ENCODE measurements at regions not wholly inside any gene's neighbourhood (a gene's known extent, or its start where the extent isn't known, plus 50 kb on each side); places are given as distances from the start of the nearest gene placed in this dataset.

- Histone ChIP-seq H3K36me3 (ENCODE audit: insufficient read depth, low read length) (no peaks in the 10 kb centered on the region), H3K27ac (ENCODE audit: low read length) (no peak overlapping the region), H3K9me3 (ENCODE audit: insufficient read depth, low read length, severe bottlenecking) (no peaks in the 10 kb centered on the region), H3K27me3 (ENCODE audit: insufficient read depth, low read length, poor library complexity) (no peaks in the 10 kb centered on the region), H3K79me2 (ENCODE audit: insufficient read depth, low read length) (no peaks in the 10 kb centered on the region), H2AFZ (ENCODE audit: low read depth, low read length) (no peak overlapping the region), H3K4me2 (ENCODE audit: insufficient read depth, low read length) (no peak overlapping the region), H3K9ac (ENCODE audit: low read depth, low read length) (no peak overlapping the region), H3K4me3 (ENCODE audit: low read depth in 1 of 2, low read length in 2 of 2) (no peak overlapping the region), H3K4me1 (ENCODE audit: insufficient read depth, low read length) (no peaks in the 10 kb centered on the region), H4K20me1 (ENCODE audit: insufficient read depth, low read length) (no peaks in the 10 kb centered on the region)
- ATAC-seq (ENCODE audit: insufficient read depth, low read depth): no peak
- DNase-seq: no peak
- TF ChIP-seq CTCF (IDR thresholded peaks at IDR 0.05; ENCODE audit: borderline replicate concordance, extremely low read depth, low read length, poor library complexity, severe bottlenecking) (no peak), EZH2 (IDR thresholded peaks at IDR 0.05; ENCODE audit: borderline replicate concordance, low read depth, low read length, severe bottlenecking) (no peak)
Observed at GRCh38 chr10:128823201-128823600, 643.8 kb upstream of the MGMT start.

- Histone ChIP-seq H3K9ac (ENCODE audit: low read depth, low read length) (no peak overlapping the region), H3K9me3 (ENCODE audit: insufficient read depth, low read length, severe bottlenecking) (no peaks in the 10 kb centered on the region), H3K4me2 (ENCODE audit: insufficient read depth, low read length) (no peak overlapping the region), H3K79me2 (ENCODE audit: insufficient read depth, low read length) (no peaks in the 10 kb centered on the region), H3K36me3 (ENCODE audit: insufficient read depth, low read length) (no peaks in the 10 kb centered on the region), H4K20me1 (ENCODE audit: insufficient read depth, low read length) (no peaks in the 10 kb centered on the region), H3K4me1 (ENCODE audit: insufficient read depth, low read length) (no peaks in the 10 kb centered on the region), H2AFZ (ENCODE audit: low read depth, low read length) (no peak overlapping the region), H3K27ac (ENCODE audit: low read length) (no peak overlapping the region), H3K4me3 (ENCODE audit: low read depth in 1 of 2, low read length in 2 of 2) (no peak overlapping the region), H3K27me3 (ENCODE audit: insufficient read depth, low read length, poor library complexity) (no peaks in the 10 kb centered on the region)
- ATAC-seq (ENCODE audit: insufficient read depth, low read depth): no peak
- TF ChIP-seq CTCF (IDR thresholded peaks at IDR 0.05; ENCODE audit: borderline replicate concordance, extremely low read depth, low read length, poor library complexity, severe bottlenecking) (no peak), EZH2 (IDR thresholded peaks at IDR 0.05; ENCODE audit: borderline replicate concordance, low read depth, low read length, severe bottlenecking) (no peak)
- no peak for DNase-seq
Observed at GRCh38 chr10:128825626-128826025, 641.4 kb upstream of the MGMT start.

- H2AFZ ChIP-seq (ENCODE audit: low read depth, low read length): no peak overlapping the region
- no peak overlapping the region for H3K27ac ChIP-seq (ENCODE audit: low read length)
- no peak overlapping the region for H3K9ac ChIP-seq (ENCODE audit: low read depth, low read length)
- no peak for ATAC-seq (ENCODE audit: insufficient read depth, low read depth)
- no peak for DNase-seq
- TF ChIP-seq CTCF (IDR thresholded peaks at IDR 0.05; ENCODE audit: borderline replicate concordance, extremely low read depth, low read length, poor library complexity, severe bottlenecking) (no peak), EZH2 (IDR thresholded peaks at IDR 0.05; ENCODE audit: borderline replicate concordance, low read depth, low read length, severe bottlenecking) (no peak)
- H3K36me3 ChIP-seq (ENCODE audit: insufficient read depth, low read length): no peaks in the 10 kb centered on the region
- no peak overlapping the region for H3K4me3 ChIP-seq (ENCODE audit: low read depth in 1 of 2, low read length in 2 of 2)
- no peaks in the 10 kb centered on the region for H4K20me1 ChIP-seq (ENCODE audit: insufficient read depth, low read length)
- H3K4me2 ChIP-seq (ENCODE audit: insufficient read depth, low read length): no peak overlapping the region
- no peaks in the 10 kb centered on the region for H3K4me1 ChIP-seq (ENCODE audit: insufficient read depth, low read length)
- no peaks in the 10 kb centered on the region for H3K27me3 ChIP-seq (ENCODE audit: insufficient read depth, low read length, poor library complexity)
- H3K79me2 ChIP-seq (ENCODE audit: insufficient read depth, low read length): no peaks in the 10 kb centered on the region
- no peaks in the 10 kb centered on the region for H3K9me3 ChIP-seq (ENCODE audit: insufficient read depth, low read length, severe bottlenecking)
Observed at GRCh38 chr10:128833671-128834070, 633.4 kb upstream of the MGMT start.

DNA sequence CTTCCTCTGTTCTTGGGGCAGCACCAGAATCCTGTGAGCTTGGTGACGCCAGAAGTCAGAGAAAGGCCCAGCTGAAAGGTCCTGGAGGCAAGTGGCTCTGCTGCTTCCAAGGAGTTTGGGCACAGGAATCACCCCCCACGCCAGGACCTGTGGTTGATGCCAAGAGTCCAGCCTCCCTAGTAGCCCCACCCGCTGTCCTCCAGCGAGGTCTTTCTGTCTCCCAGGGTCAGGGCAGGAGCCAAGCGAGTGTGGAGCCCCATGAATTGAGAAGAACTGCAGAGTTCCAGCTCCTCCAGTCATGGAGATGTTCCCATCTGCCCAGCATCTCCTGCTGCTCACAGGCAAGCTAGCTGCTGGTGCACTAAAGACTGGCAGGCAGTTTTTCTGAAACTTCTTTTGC lies 631.7 kb upstream of the MGMT start:
- Histone ChIP-seq H3K9me3 (ENCODE audit: insufficient read depth, low read length, severe bottlenecking) (no peaks in the 10 kb centered on the region), H3K27me3 (ENCODE audit: insufficient read depth, low read length, poor library complexity) (no peaks in the 10 kb centered on the region), H3K4me1 (ENCODE audit: insufficient read depth, low read length) (no peaks in the 10 kb centered on the region), H3K36me3 (ENCODE audit: insufficient read depth, low read length) (no peaks in the 10 kb centered on the region), H3K27ac (ENCODE audit: low read length) (no peak overlapping the region), H3K9ac (ENCODE audit: low read depth, low read length) (no peak overlapping the region), H3K4me3 (ENCODE audit: low read depth in 1 of 2, low read length in 2 of 2) (no peak overlapping the region), H3K79me2 (ENCODE audit: insufficient read depth, low read length) (no peaks in the 10 kb centered on the region), H3K4me2 (ENCODE audit: insufficient read depth, low read length) (no peak overlapping the region), H2AFZ (ENCODE audit: low read depth, low read length) (no peak overlapping the region), H4K20me1 (ENCODE audit: insufficient read depth, low read length) (no peaks in the 10 kb centered on the region)
- no peak for DNase-seq
- TF ChIP-seq EZH2 (IDR thresholded peaks at IDR 0.05; ENCODE audit: borderline replicate concordance, low read depth, low read length, severe bottlenecking) (no peak), CTCF (IDR thresholded peaks at IDR 0.05; ENCODE audit: borderline replicate concordance, extremely low read depth, low read length, poor library complexity, severe bottlenecking) (no peak)
- no peak for ATAC-seq (ENCODE audit: insufficient read depth, low read depth)
